Neuronal stem cell (in vitro differentiated cells): ENCODE measurements at regions not wholly inside any gene's neighbourhood (a gene's known extent, or its start where the extent isn't known, plus 50 kb on each side); places are given as distances from the start of the nearest gene placed in this dataset.
A peak's percentile ranks its signal among the peaks of the same experiment; 100 is the strongest.

Experiments
- DNase-seq: peaks from one replicate; pipeline ENCODE4 v3.0.0-alpha.2; 2013; ENCODE audit warnings: low spot score
- H2AFZ ChIP-seq: one replicate; pipeline ENCODE4 v1.6.1; 2013; ENCODE audit warnings: mild to moderate bottlenecking, low read length, inconsistent platforms
- H2AK5ac ChIP-seq: 2 replicates; pipeline ENCODE4 v1.6.1; 2013; ENCODE audit warnings: low read depth, mild to moderate bottlenecking, inconsistent platforms, low read length, moderate library complexity, mixed read lengths
- H2BK120ac ChIP-seq: 2 replicates; pipeline ENCODE4 v1.6.1; 2013; ENCODE audit warnings: low read depth, mild to moderate bottlenecking, inconsistent platforms, low read length, moderate library complexity, mixed read lengths
- H2BK12ac ChIP-seq: one replicate; pipeline ENCODE4 v1.6.1; 2013; ENCODE audit warnings: low read length, inconsistent platforms
- H2BK15ac ChIP-seq: 2 replicates; pipeline ENCODE4 v1.6.1; 2013; ENCODE audit warnings: mild to moderate bottlenecking, low read length, inconsistent platforms, mixed read lengths
- H2BK5ac ChIP-seq: one replicate; pipeline ENCODE4 v1.6.1; 2013; ENCODE audit warnings: inconsistent platforms, mild to moderate bottlenecking, low read length, moderate library complexity
- H3K14ac ChIP-seq: one replicate; pipeline ENCODE4 v1.6.1; 2013; ENCODE audit warnings: low read length, inconsistent platforms
- H3K18ac ChIP-seq: 2 replicates; pipeline ENCODE4 v1.6.1; 2013; ENCODE audit warnings: low read length, inconsistent platforms
- H3K23ac ChIP-seq: 2 replicates; pipeline ENCODE4 v1.6.1; 2013; ENCODE audit warnings: low read depth, mild to moderate bottlenecking, mixed read lengths, low read length, inconsistent platforms; ENCODE audit not compliant: poor library complexity
- H3K27ac ChIP-seq: replicated peaks from 3 replicates; pipeline ENCODE4 v1.5.1; 2013; ENCODE audit warnings: low read length, inconsistent platforms
- H3K27me3 ChIP-seq, 3 experiments: 2 replicates each; pipeline ENCODE4 v1.6.1; 2013; ENCODE audit warnings: low read length in 3 of 3, mild to moderate bottlenecking in 2 of 3, inconsistent platforms in 1 of 3, low read depth in 1 of 3, mixed read lengths in 1 of 3, moderate library complexity in 1 of 3; ENCODE audit not compliant: control insufficient read depth in 3 of 3, insufficient read depth in 3 of 3
- H3K36me3 ChIP-seq, 2 donors: replicated peaks in 1 of 2; 2 replicates each; pipeline ENCODE4 v1.6.1; 2013; ENCODE audit warnings: low read length in 2 of 2; ENCODE audit not compliant: control insufficient read depth in 2 of 2, insufficient read depth in 2 of 2
- H3K4ac ChIP-seq: 2 replicates; pipeline ENCODE4 v1.6.1; 2013; ENCODE audit warnings: inconsistent platforms, mild to moderate bottlenecking, low read length, moderate library complexity
- H3K4me1 ChIP-seq, 2 donors: 1 replicate in 1 of 2; 2 replicates in 1 of 2; pipeline ENCODE4 v1.6.1; 2013; ENCODE audit warnings: low read length in 2 of 2, low read depth in 1 of 2; ENCODE audit not compliant: control insufficient read depth in 2 of 2, insufficient read depth in 1 of 2
- H3K4me2 ChIP-seq: one replicate; pipeline ENCODE4 v1.6.1; 2013; ENCODE audit warnings: mild to moderate bottlenecking, low read length, inconsistent platforms; ENCODE audit not compliant: insufficient read depth, poor library complexity, severe bottlenecking
- H3K4me3 ChIP-seq, 2 donors: 2 replicates each; pipeline ENCODE4 v1.5.1; 2013; ENCODE audit warnings: low read length in 2 of 2, mild to moderate bottlenecking in 2 of 2, inconsistent platforms in 1 of 2, moderate library complexity in 1 of 2
- H3K79me1 ChIP-seq: one replicate; pipeline ENCODE4 v1.6.1; 2013; ENCODE audit warnings: low read depth, mild to moderate bottlenecking, inconsistent platforms, low read length, moderate library complexity
- H3K9ac ChIP-seq: one replicate; pipeline ENCODE4 v1.6.1; 2013; ENCODE audit warnings: mild to moderate bottlenecking, low read depth, low read length, inconsistent platforms; ENCODE audit not compliant: poor library complexity
- H3K9me3 ChIP-seq, 2 donors: replicated peaks in 1 of 2; 2 replicates each; pipeline versions ENCODE3 to v1.6.1; 2013; ENCODE audit warnings: low read length in 2 of 2, mild to moderate bottlenecking in 2 of 2, inconsistent platforms in 1 of 2, low read depth in 1 of 2, mixed read lengths in 1 of 2, moderate library complexity in 1 of 2; ENCODE audit not compliant: control insufficient read depth in 2 of 2, insufficient read depth in 1 of 2
- H4K8ac ChIP-seq: one replicate; pipeline ENCODE4 v1.6.1; 2013; ENCODE audit warnings: low read depth, mild to moderate bottlenecking, inconsistent platforms, low read length, moderate library complexity
- H4K91ac ChIP-seq: one replicate; pipeline ENCODE4 v1.6.1; 2013; ENCODE audit warnings: low read length, low read depth, mild to moderate bottlenecking, inconsistent platforms; ENCODE audit not compliant: poor library complexity
- WGBS, 2 donors: extraction: QIAGEN DNeasy Blood & Tissue Kit; methylation state at CpG; one replicate each; pipeline ENCODE4 v1.1.7; 2013; ENCODE audit warnings: missing lambda C conversion rate in 2 of 2, mixed read lengths in 1 of 2; ENCODE audit not compliant: insufficient read length in 2 of 2, insufficient replicate concordance in 1 of 2; ENCODE audit errors: extremely low coverage in 2 of 2; 5-methylcytosine and 5-hydroxymethylcytosine counted together

DNA sequence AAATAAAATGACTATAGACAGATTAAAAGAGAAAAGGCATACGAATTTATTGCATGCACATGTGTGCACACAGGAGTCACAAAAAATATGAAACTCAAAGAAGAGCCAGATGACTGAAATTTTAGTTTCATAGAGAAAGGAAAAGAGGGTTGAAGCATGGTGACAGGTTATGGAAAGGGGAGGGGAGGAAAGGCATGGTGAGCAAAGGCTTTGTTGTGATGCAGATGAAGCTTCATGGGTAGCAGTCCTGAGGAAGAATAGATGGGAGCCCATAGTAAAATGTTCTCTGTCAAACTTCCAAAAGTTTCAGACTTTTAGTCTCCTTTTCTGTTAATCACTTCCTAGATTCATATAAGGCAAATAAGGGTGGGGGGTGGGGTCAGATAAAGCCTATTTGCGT lies 612.7 kb upstream of the ATP2B1 start:
- no peak overlapping the region for H2BK5ac ChIP-seq
- H3K27me3 ChIP-seq = no peaks in the 10 kb centered on the region
- H3K79me1 ChIP-seq = no peaks in the 10 kb centered on the region
- no peak overlapping the region for H2AK5ac ChIP-seq
- H2AFZ ChIP-seq = no peak overlapping the region
- no peak overlapping the region for H3K4me3 ChIP-seq
- no peak overlapping the region for H3K9ac ChIP-seq
- no peak overlapping the region for H2BK120ac ChIP-seq
- H3K27ac ChIP-seq = no peak overlapping the region
- no peak overlapping the region for H3K4me2 ChIP-seq
- no peak overlapping the region for H4K91ac ChIP-seq
- H3K4me1 ChIP-seq = no peaks in the 10 kb centered on the region
- no peak overlapping the region for H3K23ac ChIP-seq
- no peak overlapping the region for H2BK15ac ChIP-seq
- no peak overlapping the region for H4K8ac ChIP-seq
- no peak for DNase-seq
- no peak overlapping the region for H3K14ac ChIP-seq
- no CpG with 5 or more reads among the region's 2 CpGs for WGBS, 2 donors
- H3K36me3 ChIP-seq = no peaks in the 10 kb centered on the region
- H3K18ac ChIP-seq = no peak overlapping the region
- no peak overlapping the region for H3K4ac ChIP-seq
- no peak overlapping the region for H2BK12ac ChIP-seq
- H3K9me3 ChIP-seq = no peaks in the 10 kb centered on the region

DNA sequence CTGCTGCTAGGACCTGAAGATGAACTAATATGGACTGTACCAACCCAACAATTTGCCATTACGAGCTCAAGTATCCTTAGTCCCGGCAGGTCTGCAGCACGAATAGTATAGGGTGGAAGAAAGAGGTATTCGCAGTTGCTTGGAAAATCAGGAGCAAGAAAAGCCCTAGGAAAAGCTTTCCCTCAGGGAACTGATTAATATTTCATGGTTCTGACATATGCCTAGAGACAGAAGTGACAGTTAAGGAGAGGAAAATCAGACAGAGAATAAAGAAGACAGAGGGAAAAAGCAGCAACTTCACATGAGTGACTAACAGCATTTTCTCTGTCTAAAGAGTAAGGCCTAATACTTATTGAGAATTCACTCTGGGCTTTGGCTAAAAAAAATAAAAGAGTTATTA lies 602.9 kb upstream of the ATP2B1 start:
- no peak overlapping the region for H2BK15ac ChIP-seq
- no peak overlapping the region for H3K14ac ChIP-seq
- H3K9ac ChIP-seq = no peak overlapping the region
- H2BK120ac ChIP-seq = no peak overlapping the region
- H3K4me3 ChIP-seq = no peak overlapping the region
- H2AK5ac ChIP-seq = no peak overlapping the region
- no peaks in the 10 kb centered on the region for H3K36me3 ChIP-seq
- no peaks in the 10 kb centered on the region for H3K9me3 ChIP-seq
- H3K27me3 ChIP-seq = no peaks in the 10 kb centered on the region
- no peaks in the 10 kb centered on the region for H3K4me1 ChIP-seq
- no peak overlapping the region for H3K27ac ChIP-seq
- no peak overlapping the region for H3K23ac ChIP-seq
- H3K4me2 ChIP-seq = no peak overlapping the region
- H3K18ac ChIP-seq = no peak overlapping the region
- H2BK5ac ChIP-seq = no peak overlapping the region
- H4K91ac ChIP-seq = no peak overlapping the region
- H2BK12ac ChIP-seq = no peak overlapping the region
- no peaks in the 10 kb centered on the region for H3K79me1 ChIP-seq
- WGBS, 2 donors = no CpG with 5 or more reads among the region's 4 CpGs
- no peak overlapping the region for H3K4ac ChIP-seq
- no peak overlapping the region for H4K8ac ChIP-seq
- DNase-seq = no peak
- H2AFZ ChIP-seq = peak overlapping the region; percentile 0

DNA sequence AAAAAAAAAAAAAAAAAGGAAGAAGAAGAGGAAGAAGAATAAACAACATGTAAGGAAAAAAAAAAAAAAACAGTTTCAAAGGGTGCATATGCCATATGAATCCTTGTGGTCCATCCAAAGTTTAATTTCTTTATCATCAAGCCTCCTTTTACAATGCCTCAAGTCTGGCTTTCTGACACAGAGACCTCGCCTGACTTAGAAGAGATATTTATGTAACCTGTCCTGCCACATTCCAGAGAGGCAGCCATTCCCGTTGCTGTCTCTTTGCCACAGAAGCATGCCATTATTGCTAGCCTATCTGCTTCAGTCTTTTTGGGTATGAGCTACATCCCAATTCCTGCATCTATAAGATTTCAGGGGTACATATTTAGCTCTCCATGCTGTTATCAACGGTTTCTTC lies 596.7 kb upstream of the ATP2B1 start:
- peak overlapping the region; percentile 17 for H4K8ac ChIP-seq
- H3K23ac ChIP-seq = no peak overlapping the region
- H3K36me3 ChIP-seq = no peaks in the 10 kb centered on the region
- no peak overlapping the region for H3K4me2 ChIP-seq
- H2BK5ac ChIP-seq = no peak overlapping the region
- H2BK15ac ChIP-seq = no peak overlapping the region
- no peaks in the 10 kb centered on the region for H3K4me1 ChIP-seq
- no peak overlapping the region for H2AK5ac ChIP-seq
- no peak overlapping the region for H2AFZ ChIP-seq
- no peak overlapping the region for H3K14ac ChIP-seq
- no peak overlapping the region for H3K9ac ChIP-seq
- no peak overlapping the region for H4K91ac ChIP-seq
- H3K27me3 ChIP-seq = no peaks in the 10 kb centered on the region
- H2BK120ac ChIP-seq = no peak overlapping the region
- no peak for DNase-seq
- WGBS, 2 donors = no CpG with 5 or more reads among the region's 3 CpGs
- H3K18ac ChIP-seq = no peak overlapping the region
- no peak overlapping the region for H3K4me3 ChIP-seq
- H3K27ac ChIP-seq = no peak overlapping the region
- no peaks in the 10 kb centered on the region for H3K79me1 ChIP-seq
- no peak overlapping the region for H2BK12ac ChIP-seq
- no peaks in the 10 kb centered on the region for H3K9me3 ChIP-seq
- no peak overlapping the region for H3K4ac ChIP-seq

DNA sequence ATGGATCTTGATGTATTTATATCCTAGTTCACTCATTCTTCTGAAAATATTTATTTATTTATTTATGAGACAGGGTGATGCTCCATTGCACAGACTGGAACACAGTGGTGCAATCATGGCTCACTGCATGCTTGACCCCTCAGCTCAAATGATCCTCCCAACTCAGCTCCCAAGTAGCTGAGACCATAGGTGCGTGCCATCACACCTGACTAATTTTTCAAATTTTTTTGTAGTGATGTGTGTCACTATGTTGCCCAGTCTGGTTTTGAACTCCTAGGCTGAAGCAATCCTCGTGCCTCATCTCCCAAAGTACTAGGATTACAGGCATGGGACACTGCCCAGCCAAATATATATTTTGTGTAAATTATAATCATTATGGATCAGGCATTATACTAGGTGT lies 595.6 kb upstream of the ATP2B1 start:
- Histone ChIP-seq H2BK15ac (no peak overlapping the region), H3K4me3 (no peak overlapping the region), H2AK5ac (no peak overlapping the region), H3K4me2 (no peak overlapping the region), H3K4me1 (no peaks in the 10 kb centered on the region), H3K9me3 (no peaks in the 10 kb centered on the region), H3K79me1 (no peaks in the 10 kb centered on the region), H3K4ac (no peak overlapping the region), H4K91ac (no peak overlapping the region), H2BK12ac (no peak overlapping the region), H3K23ac (no peak overlapping the region), H2AFZ (no peak overlapping the region), H3K14ac (no peak overlapping the region), H2BK5ac (no peak overlapping the region), H2BK120ac (no peak overlapping the region), H3K27me3 (no peaks in the 10 kb centered on the region), H3K36me3 (no peaks in the 10 kb centered on the region), H4K8ac (no peak overlapping the region), H3K27ac (no peak overlapping the region), H3K9ac (no peak overlapping the region), H3K18ac (no peak overlapping the region)
- WGBS, 2 donors = no CpG with 5 or more reads among the region's 2 CpGs
- DNase-seq = no peak
